ENCODE measurements at regions not wholly inside any gene's neighbourhood (a gene's known extent, or its start where the extent isn't known, plus 50 kb on each side); places are given as distances from the start of the nearest gene placed in this dataset.
"Not testable (repeated sequence)": the region's sequence is repeated elsewhere in the genome, so short reads cannot be mapped to it uniquely, and the experiment has no call there.

GRCh38 chr2:40700231-40700954 is 248.5 kb upstream of the SLC8A1 start:
- no peak for DNase-seq

- not testable (repeated sequence) for DNase-seq
These were observed 260.5 kb upstream of the SLC8A1 start for GRCh38 chr2:40712197-40712894.

GRCh38 chr2:40716879-40717278 is 265.0 kb upstream of the SLC8A1 start:
- no peak for DNase-seq

- no peak for DNase-seq
These were observed 267.5 kb upstream of the SLC8A1 start for GRCh38 chr2:40719414-40719813.

- no peak for DNase-seq
These were observed 269.7 kb upstream of the SLC8A1 start for GRCh38 chr2:40721595-40721994.

- no peak for DNase-seq
These were observed 271.3 kb upstream of the SLC8A1 start for GRCh38 chr2:40723194-40723593.

- no peak for DNase-seq
These were observed 273.1 kb upstream of the SLC8A1 start for GRCh38 chr2:40725040-40725439.

- DNase-seq, result no peak
These were observed 274.1 kb upstream of the SLC8A1 start for GRCh38 chr2:40725950-40726349.

GRCh38 chr2:40734797-40735196 is 282.9 kb upstream of the SLC8A1 start:
- DNase-seq, result no peak

GRCh38 chr2:40737180-40737579 is 285.3 kb upstream of the SLC8A1 start:
- no peak for DNase-seq

GRCh38 chr2:40740419-40740818 is 288.5 kb upstream of the SLC8A1 start:
- DNase-seq, result no peak

GRCh38 chr2:40741532-40741931 is 289.6 kb upstream of the SLC8A1 start:
- DNase-seq, result no peak

GRCh38 chr2:40746191-40746590 is 294.3 kb upstream of the SLC8A1 start:
- no peak for DNase-seq

GRCh38 chr2:40751981-40752380 is 300.1 kb upstream of the SLC8A1 start:
- no peak for DNase-seq

GRCh38 chr2:40752796-40753195 is 300.9 kb upstream of the SLC8A1 start:
- DNase-seq, result no peak

GRCh38 chr2:40754912-40755311 is 303.0 kb upstream of the SLC8A1 start:
- DNase-seq, result no peak

- no peak for DNase-seq
These were observed 306.7 kb upstream of the SLC8A1 start for GRCh38 chr2:40758401-40759155.

- peak; percentile 4 for DNase-seq
These were observed 308.3 kb upstream of the SLC8A1 start for GRCh38 chr2:40760071-40760666.

GRCh38 chr2:40773291-40773690 is 321.4 kb upstream of the SLC8A1 start:
- no peak for DNase-seq

GRCh38 chr2:40783704-40784103 is 331.8 kb upstream of the SLC8A1 start:
- DNase-seq, result no peak

- no peak for DNase-seq
These were observed 334.7 kb upstream of the SLC8A1 start for GRCh38 chr2:40786636-40787035.

GRCh38 chr2:40797120-40797519 is 345.2 kb upstream of the SLC8A1 start:
- DNase-seq, result no peak

- no peak for DNase-seq
These were observed 352.0 kb upstream of the SLC8A1 start for GRCh38 chr2:40803900-40804299.

Measured in CD4-positive, alpha-beta T cell treated with Interleukin-10 for 1 hour (primary cell).